IMR-90 (cell line): ENCODE measurements at regions not wholly inside any gene's neighbourhood (a gene's known extent, or its start where the extent isn't known, plus 50 kb on each side); places are given as distances from the start of the nearest gene placed in this dataset.
A peak's percentile ranks its signal among the peaks of the same experiment; 100 is the strongest.

Experiments
- ATAC-seq: fragments of 200-7000 bp; cut with Tn5 transposase; 2 replicates; pipeline ENCODE4 v1.9.1; 2020; ENCODE audit warnings: low read depth, mild to moderate bottlenecking, moderate library complexity
- BruUV-seq: library from RNA; stranded (reverse); fragments of 400-500 nt; replicated peaks from 2 replicates; lab custom pipeline; 2021; lab: Mats Ljungman, UMichigan
- CTCF ChIA-PET: fragments of 300-600 bp; formaldehyde crosslinking; extraction: SDS; loops from one replicate; lab custom pipeline; 2021; ENCODE audit warnings: antibody characterized with exemption; lab: Yijun Ruan, JAX
- POLR2A ChIA-PET: fragments of 300-600 bp; sonication (Branson Sonifier 250); formaldehyde crosslinking; loops from one replicate; lab custom pipeline; 2022; ENCODE audit warnings: antibody characterized with exemption; ENCODE audit not compliant: unreplicated experiment; lab: Charles Lee
- DNase-seq: peaks from one replicate; pipeline ENCODE4 v3.0.0; 2013
- H2AFZ ChIP-seq: replicated peaks from 2 replicates; pipeline ENCODE3; 2013; ENCODE audit warnings: low read length, mild to moderate bottlenecking; ENCODE audit not compliant: poor library complexity
- H2AK5ac ChIP-seq: 2 replicates; pipeline ENCODE4 v1.6.1; 2013; ENCODE audit warnings: low read depth, low read length, inconsistent platforms
- H2AK9ac ChIP-seq: replicated peaks from 2 replicates; pipeline ENCODE3; 2013; ENCODE audit warnings: mild to moderate bottlenecking, low read depth, low read length, moderate library complexity; ENCODE audit not compliant: poor library complexity
- H2BK120ac ChIP-seq: 2 replicates; pipeline ENCODE4 v1.6.1; 2013; ENCODE audit warnings: low read depth, low read length, inconsistent platforms
- H2BK15ac ChIP-seq: 3 replicates; pipeline ENCODE4 v1.6.1; 2013; ENCODE audit warnings: low read depth, low read length, inconsistent platforms
- H2BK20ac ChIP-seq: 2 replicates; pipeline ENCODE4 v1.6.1; 2013; ENCODE audit warnings: low read depth, mild to moderate bottlenecking, inconsistent platforms, low read length, moderate library complexity
- H2BK5ac ChIP-seq: 2 replicates; pipeline ENCODE4 v1.6.1; 2013; ENCODE audit warnings: mild to moderate bottlenecking, low read depth, low read length, inconsistent platforms; ENCODE audit not compliant: poor library complexity, severe bottlenecking
- H3K14ac ChIP-seq: replicated peaks from 2 replicates; pipeline ENCODE4 v1.6.1; 2013; ENCODE audit warnings: low read depth, low read length, inconsistent platforms
- H3K18ac ChIP-seq: 2 replicates; pipeline ENCODE4 v1.6.1; 2013; ENCODE audit warnings: low read depth, low read length, control low read depth
- H3K23ac ChIP-seq: 2 replicates; pipeline ENCODE4 v1.6.1; 2013; ENCODE audit warnings: low read depth, low read length, inconsistent platforms
- H3K27ac ChIP-seq: 2 replicates; pipeline ENCODE4 v1.5.1; 2013; ENCODE audit warnings: mild to moderate bottlenecking, control low read depth, low read length; ENCODE audit not compliant: insufficient read depth
- H3K27me3 ChIP-seq: 2 replicates; pipeline ENCODE4 v1.6.1; 2013; ENCODE audit warnings: low read length; ENCODE audit not compliant: control insufficient read depth, insufficient read depth
- H3K36me3 ChIP-seq: 2 replicates; pipeline ENCODE4 v1.6.1; 2013; ENCODE audit warnings: low read length, mixed read lengths; ENCODE audit not compliant: control insufficient read depth, insufficient read depth
- H3K4ac ChIP-seq: 2 replicates; pipeline ENCODE4 v1.6.1; 2013; ENCODE audit warnings: low read depth, low read length, inconsistent platforms
- H3K4me1 ChIP-seq: 2 replicates; pipeline ENCODE4 v1.6.1; 2013; ENCODE audit warnings: low read length, mixed read lengths; ENCODE audit not compliant: control insufficient read depth, insufficient read depth
- H3K4me2 ChIP-seq: 2 replicates; pipeline ENCODE4 v1.6.1; 2013; ENCODE audit warnings: low read depth, mild to moderate bottlenecking, control low read depth, low read length, moderate library complexity
- H3K4me3 ChIP-seq: 2 replicates; pipeline ENCODE4 v1.5.1; 2013; ENCODE audit warnings: low read depth, mild to moderate bottlenecking, control low read depth, low read length, moderate library complexity; ENCODE audit not compliant: insufficient read depth
- H3K56ac ChIP-seq: 2 replicates; pipeline ENCODE4 v1.6.1; 2013; ENCODE audit warnings: low read length, inconsistent platforms; ENCODE audit not compliant: insufficient read depth; ENCODE audit errors: extremely low read depth
- H3K79me1 ChIP-seq, 2 experiments: 2 replicates each; pipeline ENCODE4 v1.6.1; 2013; ENCODE audit warnings: low read length in 2 of 2, inconsistent platforms in 1 of 2, low read depth in 1 of 2
- H3K9ac ChIP-seq: 2 replicates; pipeline ENCODE4 v1.6.1; 2013; ENCODE audit warnings: low read depth, low read length, control low read depth
- H3K9me1 ChIP-seq: 2 replicates; pipeline ENCODE4 v1.6.1; 2013; ENCODE audit warnings: low read length, inconsistent platforms; ENCODE audit not compliant: insufficient read depth
- H3K9me3 ChIP-seq: 2 replicates; pipeline ENCODE4 v1.6.1; 2013; ENCODE audit warnings: low read length; ENCODE audit not compliant: control insufficient read depth, insufficient read depth
- H4K20me1 ChIP-seq: 2 replicates; pipeline ENCODE4 v1.6.1; 2013; ENCODE audit warnings: low read length, inconsistent platforms; ENCODE audit not compliant: insufficient read depth
- H4K5ac ChIP-seq: 2 replicates; pipeline ENCODE4 v1.6.1; 2013; ENCODE audit warnings: mild to moderate bottlenecking, low read depth, low read length, control low read depth
- H4K8ac ChIP-seq, 2 experiments: 2 replicates each; pipeline ENCODE4 v1.6.1; 2013; ENCODE audit warnings: low read depth in 2 of 2, low read length in 2 of 2, control low read depth in 1 of 2, inconsistent platforms in 1 of 2
- H4K91ac ChIP-seq: 2 replicates; pipeline ENCODE4 v1.6.1; 2013; ENCODE audit warnings: low read depth, low read length, inconsistent platforms; ENCODE audit not compliant: insufficient read depth
- CTCF ChIP-seq: conservative IDR thresholded peaks from 2 replicates; pipeline ENCODE4 v1.5.1; 2012; ENCODE audit warnings: mild to moderate bottlenecking, low read depth, low read length, improper control_type of control experiment
- MAFK ChIP-seq: IDR thresholded peaks from 2 replicates; pipeline ENCODE4 v1.6.1; 2012; ENCODE audit warnings: low read depth, low read length, improper control_type of control experiment
- WGBS, 2 experiments: methylation state at CpG; one replicate each; pipeline versions ENCODE4 v1.1.5 to v1.1.7; 2013; ENCODE audit warnings: missing lambda C conversion rate in 2 of 2; ENCODE audit not compliant: insufficient read length in 1 of 2; ENCODE audit errors: extremely low coverage in 2 of 2; 5-methylcytosine and 5-hydroxymethylcytosine counted together
- dilution Hi-C: fragments of 300-500 bp; cut with HindIII; formaldehyde crosslinking; loops from one replicate; pipeline ENCODE4 v1.14.3; 2018; ENCODE audit warnings: low sequenced_read_pairs; ENCODE audit not compliant: unreplicated experiment
- in situ Hi-C: fragments of 300-500 bp; cut with MboI; formaldehyde crosslinking; loops from 3 replicates; pipeline ENCODE4 v1.14.3; 2019; ENCODE audit warnings: low sequenced_read_pairs, inconsistent platforms, mixed read lengths
- intact Hi-C: fragments of 100-400 bp; cut with micrococcal nuclease; formaldehyde crosslinking; loops from 2 replicates; pipeline ENCODE4 v1.10.0; 2022

GRCh38 chr3:32046102-32046501 is 60.3 kb upstream of the GPD1L start:
- ATAC-seq (no peak), DNase-seq (no peak)
- H2BK15ac ChIP-seq = no peak overlapping the region
- ChIA-PET POLR2A (no interaction called here), CTCF (no interaction called here)
- H2BK20ac ChIP-seq = no peak overlapping the region
- no peak overlapping the region for H3K4me2 ChIP-seq
- no peak overlapping the region for H3K4me3 ChIP-seq
- TF ChIP-seq MAFK (peak; percentile 38), CTCF (no peak)
- H3K4ac ChIP-seq = no peak overlapping the region
- no peak overlapping the region for H2AK5ac ChIP-seq
- no peak overlapping the region for H4K91ac ChIP-seq
- peaks cover 2% of the 10 kb centered on the region; the same call in 1 of the 2 replicates for H3K9me3 ChIP-seq
- no TSS peak for BruUV-seq
- no peaks in the 10 kb centered on the region for H3K9me1 ChIP-seq
- H3K56ac ChIP-seq = no peak overlapping the region
- in situ Hi-C loops = no loop called here
- 0 out of 2 replicates have a peak, but pooled peaks cover 2% of the 10 kb centered on the region for H3K27me3 ChIP-seq
- H3K9ac ChIP-seq = no peak overlapping the region
- H4K5ac ChIP-seq = no peak overlapping the region
- dilution Hi-C loops = no loop called here
- no peak overlapping the region for H2AFZ ChIP-seq
- H3K27ac ChIP-seq = no peak overlapping the region
- WGBS, 2 experiments = no CpG with 5 or more reads among the region's 1 CpG
- no peak overlapping the region for H2BK5ac ChIP-seq
- no peak overlapping the region for H2BK120ac ChIP-seq
- H4K20me1 ChIP-seq = no peaks in the 10 kb centered on the region
- no peak overlapping the region for H3K23ac ChIP-seq
- no peak overlapping the region for H3K14ac ChIP-seq
- no peaks in the 10 kb centered on the region for H3K36me3 ChIP-seq
- no peaks in the 10 kb centered on the region for H3K79me1 ChIP-seq
- H2AK9ac ChIP-seq = no peak overlapping the region
- intact Hi-C loops = no loop called here
- H4K8ac ChIP-seq = no peak overlapping the region
- no peaks in the 10 kb centered on the region for H3K4me1 ChIP-seq
- no peak overlapping the region for H3K18ac ChIP-seq
